PC-9 (cell line): ENCODE measurements at regions not wholly inside any gene's neighbourhood (a gene's known extent, or its start where the extent isn't known, plus 50 kb on each side); places are given as distances from the start of the nearest gene placed in this dataset.

ENCODE experiments used
- BruUV-seq: library from RNA; stranded (reverse); fragments of 400-500 nt; replicated peaks from 2 replicates; lab custom pipeline; 2021; lab: Mats Ljungman, UMichigan
- CTCF ChIA-PET: fragments of 300-600 bp; sonication (Branson Sonifier 250); formaldehyde crosslinking; loops from one replicate; lab custom pipeline; 2022; ENCODE audit warnings: antibody characterized with exemption; lab: Charles Lee
- POLR2A ChIA-PET: fragments of 300-600 bp; sonication (Branson Sonifier 250); formaldehyde crosslinking; loops from one replicate; lab custom pipeline; 2022; ENCODE audit warnings: antibody characterized with exemption; ENCODE audit not compliant: unreplicated experiment; lab: Charles Lee
- DNase-seq, 2 experiments: peaks; one replicate each; pipeline versions ENCODE4 v3.0.0 to v3.0.0-alpha.2; 2015 to 2022; ENCODE audit warnings: mixed read lengths in 1 of 2
- H2AFZ ChIP-seq: fragments of 200-600 bp; sonication (generic); 2 replicates; pipeline ENCODE4 v1.8.1; 2017; ENCODE audit warnings: antibody characterized with exemption
- H3F3A ChIP-seq: fragments of 200-600 bp; sonication (generic); 2 replicates; pipeline ENCODE4 v1.8.1; 2017; ENCODE audit warnings: antibody characterized with exemption, mild to moderate bottlenecking, low read depth; ENCODE audit not compliant: insufficient read depth
- H3K27ac ChIP-seq: fragments of 200-600 bp; sonication (generic); 2 replicates; pipeline ENCODE4 v1.6.1; 2016; ENCODE audit warnings: mixed run types
- H3K27me3 ChIP-seq: fragments of 200-600 bp; sonication (generic); 2 replicates; pipeline ENCODE4 v1.6.1; 2016; ENCODE audit warnings: low read depth, mixed run types; ENCODE audit not compliant: insufficient read depth
- H3K36me3 ChIP-seq: fragments of 200-600 bp; sonication (generic); 2 replicates; pipeline ENCODE4 v1.6.1; 2016; ENCODE audit warnings: low read depth, mixed run types
- H3K4me1 ChIP-seq: fragments of 200-600 bp; sonication (generic); replicated peaks from 2 replicates; pipeline ENCODE4 v1.6.1; 2016; ENCODE audit warnings: mixed run types; ENCODE audit not compliant: insufficient read depth
- H3K4me2 ChIP-seq: fragments of 200-600 bp; sonication (generic); 2 replicates; pipeline ENCODE4 v1.6.1; 2017; ENCODE audit warnings: mixed run types
- H3K4me3 ChIP-seq: fragments of 200-600 bp; sonication (generic); 2 replicates; pipeline ENCODE4 v1.6.1; 2016; ENCODE audit warnings: mixed run types
- H3K79me2 ChIP-seq: fragments of 200-600 bp; sonication (generic); 2 replicates; pipeline ENCODE4 v1.6.1; 2017; ENCODE audit warnings: low read depth, mixed run types
- H3K9me2 ChIP-seq: fragments of 200-600 bp; sonication (generic); 2 replicates; pipeline ENCODE4 v1.8.1; 2017; ENCODE audit warnings: mild to moderate bottlenecking; ENCODE audit not compliant: insufficient read depth
- H3K9me3 ChIP-seq: fragments of 200-600 bp; sonication (generic); 2 replicates; pipeline ENCODE4 v1.8.1; 2016; ENCODE audit warnings: low read depth; ENCODE audit not compliant: insufficient read depth
- H4K20me1 ChIP-seq: fragments of 200-600 bp; sonication (generic); 2 replicates; pipeline ENCODE4 v1.8.1; 2017; ENCODE audit not compliant: insufficient read depth
- EZH2 ChIP-seq: fragments of 200-600 bp; sonication (generic); IDR thresholded peaks from 2 replicates; pipeline ENCODE4 v1.8.0; 2017; ENCODE audit warnings: antibody characterized with exemption, low read depth
- intact Hi-C: fragments of 100-400 bp; cut with micrococcal nuclease; formaldehyde crosslinking; loops from one replicate; pipeline ENCODE4 v1.10.0; 2022; ENCODE audit not compliant: unreplicated experiment
- TF ChIP-seq, protein P1 (sequence below): fragments of 200-600 bp; sonication (generic); conservative IDR thresholded peaks from 2 replicates; pipeline ENCODE4 v1.6.1; 2017; ENCODE audit warnings: mixed run types, antibody characterized with exemption, mild to moderate bottlenecking, moderate library complexity

DNA sequence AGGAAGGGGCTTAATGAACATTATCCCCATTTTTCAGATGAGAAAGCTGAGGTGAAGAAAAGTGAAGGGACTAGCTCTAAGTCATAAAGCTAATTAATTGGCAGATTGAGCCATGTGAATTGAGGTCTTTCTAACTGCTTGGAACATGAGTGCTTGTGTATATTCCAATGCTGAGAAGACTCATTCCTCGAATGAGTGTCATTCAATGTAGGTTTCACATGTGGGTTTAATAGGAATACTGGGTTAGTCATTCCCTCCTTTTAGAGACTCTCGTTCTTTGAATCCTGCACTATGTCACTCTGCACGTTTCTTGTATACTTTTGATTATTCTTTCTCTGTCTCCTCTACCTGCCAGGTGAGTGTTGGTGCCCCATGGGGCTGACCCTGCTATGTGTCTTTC lies 218.2 kb downstream of the HRH4 start:
- H3K27me3 ChIP-seq = peaks cover 17% of the 10 kb centered on the region; the same call in 1 of the 2 replicates
- no peaks in the 10 kb centered on the region for H3K9me3 ChIP-seq
- no TSS peak for BruUV-seq
- POLR2A ChIA-PET = no interaction called here
- intact Hi-C loops = no loop called here
- no peaks in the 10 kb centered on the region for H3F3A ChIP-seq
- CTCF ChIA-PET = no interaction called here
- no peaks in the 10 kb centered on the region for H3K79me2 ChIP-seq
- no peak overlapping the region for H3K4me3 ChIP-seq
- TF ChIP-seq, protein P1, sequence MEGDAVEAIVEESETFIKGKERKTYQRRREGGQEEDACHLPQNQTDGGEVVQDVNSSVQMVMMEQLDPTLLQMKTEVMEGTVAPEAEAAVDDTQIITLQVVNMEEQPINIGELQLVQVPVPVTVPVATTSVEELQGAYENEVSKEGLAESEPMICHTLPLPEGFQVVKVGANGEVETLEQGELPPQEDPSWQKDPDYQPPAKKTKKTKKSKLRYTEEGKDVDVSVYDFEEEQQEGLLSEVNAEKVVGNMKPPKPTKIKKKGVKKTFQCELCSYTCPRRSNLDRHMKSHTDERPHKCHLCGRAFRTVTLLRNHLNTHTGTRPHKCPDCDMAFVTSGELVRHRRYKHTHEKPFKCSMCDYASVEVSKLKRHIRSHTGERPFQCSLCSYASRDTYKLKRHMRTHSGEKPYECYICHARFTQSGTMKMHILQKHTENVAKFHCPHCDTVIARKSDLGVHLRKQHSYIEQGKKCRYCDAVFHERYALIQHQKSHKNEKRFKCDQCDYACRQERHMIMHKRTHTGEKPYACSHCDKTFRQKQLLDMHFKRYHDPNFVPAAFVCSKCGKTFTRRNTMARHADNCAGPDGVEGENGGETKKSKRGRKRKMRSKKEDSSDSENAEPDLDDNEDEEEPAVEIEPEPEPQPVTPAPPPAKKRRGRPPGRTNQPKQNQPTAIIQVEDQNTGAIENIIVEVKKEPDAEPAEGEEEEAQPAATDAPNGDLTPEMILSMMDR = no peak
- TF ChIP-seq EZH2 = no peak
- DNase-seq = no peak
- no peak overlapping the region for H2AFZ ChIP-seq
- no peaks in the 10 kb centered on the region for H3K4me1 ChIP-seq
- no peak overlapping the region for H3K27ac ChIP-seq
- no peaks in the 10 kb centered on the region for H3K36me3 ChIP-seq
- no peak overlapping the region for H3K4me2 ChIP-seq
- H3K9me2 ChIP-seq = no peaks in the 10 kb centered on the region; the same call in 1 of the 2 replicates
- no peaks in the 10 kb centered on the region for H4K20me1 ChIP-seq

DNA sequence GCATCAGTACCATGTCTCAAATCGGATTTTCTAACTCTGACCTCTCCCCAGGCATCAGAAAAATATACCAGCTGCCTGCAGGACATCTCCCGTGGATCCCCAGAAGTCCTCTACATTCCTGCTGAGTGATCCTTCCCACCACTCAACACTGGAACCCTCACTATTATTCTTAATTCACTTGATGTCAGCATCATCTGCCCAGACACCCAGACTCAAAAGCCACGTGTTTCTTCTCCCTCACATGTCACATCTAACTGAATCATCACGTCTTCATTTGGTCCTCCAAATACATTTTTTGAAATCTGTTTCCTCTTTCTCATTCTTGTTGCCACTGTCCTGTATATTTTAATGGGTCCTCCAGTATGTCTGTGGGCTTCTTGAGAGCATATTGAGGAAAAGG lies 218.6 kb downstream of the HRH4 start:
- no peak overlapping the region for H3K27ac ChIP-seq
- peaks cover 17% of the 10 kb centered on the region; the same call in 1 of the 2 replicates for H3K27me3 ChIP-seq
- H2AFZ ChIP-seq = no peak overlapping the region
- no TSS peak for BruUV-seq
- intact Hi-C loops = no loop called here
- no peak overlapping the region for H3K4me3 ChIP-seq
- H3K4me1 ChIP-seq = no peaks in the 10 kb centered on the region
- H3K9me3 ChIP-seq = no peaks in the 10 kb centered on the region
- no peak overlapping the region for H3K4me2 ChIP-seq
- H3K79me2 ChIP-seq = no peaks in the 10 kb centered on the region
- POLR2A ChIA-PET = no interaction called here
- no peaks in the 10 kb centered on the region for H3K36me3 ChIP-seq
- CTCF ChIA-PET = no interaction called here
- H3K9me2 ChIP-seq = no peaks in the 10 kb centered on the region; the same call in 1 of the 2 replicates
- no peak for DNase-seq
- H3F3A ChIP-seq = no peaks in the 10 kb centered on the region
- H4K20me1 ChIP-seq = no peaks in the 10 kb centered on the region
- TF ChIP-seq, protein P1 = no peak
- TF ChIP-seq EZH2 = no peak

DNA sequence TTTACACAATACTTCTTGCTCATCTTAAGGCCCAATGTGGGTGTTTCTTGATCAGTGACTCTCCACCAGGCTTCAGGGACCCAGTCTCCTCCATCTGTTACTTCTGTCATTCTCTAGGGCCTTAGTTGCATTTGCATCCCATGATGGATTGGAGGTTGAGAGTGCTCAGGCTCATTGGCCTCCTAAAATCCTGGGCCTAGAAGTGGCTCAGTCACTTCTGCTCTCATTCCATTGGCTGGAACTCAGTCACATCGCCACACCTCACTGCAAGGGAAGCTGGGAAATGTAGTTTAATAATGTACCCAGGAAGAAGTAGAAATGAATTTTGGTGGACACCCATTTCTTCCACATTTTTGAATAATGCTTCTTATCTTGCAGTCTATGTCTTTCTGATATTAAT lies 223.5 kb downstream of the HRH4 start:
- intact Hi-C loops = no loop called here
- POLR2A ChIA-PET = no interaction called here
- BruUV-seq = no TSS peak

More for the DNA sequence above, 223.5 kb downstream of the HRH4 start:
- Histone ChIP-seq H3K27ac (no peak overlapping the region), H3F3A (no peaks in the 10 kb centered on the region), H3K9me2 (no peaks in the 10 kb centered on the region; the same call in 1 of the 2 replicates), H3K27me3 (peaks cover 17% of the 10 kb centered on the region; the same call in 1 of the 2 replicates), H3K4me3 (no peak overlapping the region), H3K36me3 (no peaks in the 10 kb centered on the region), H3K9me3 (no peaks in the 10 kb centered on the region), H3K4me1 (no peaks in the 10 kb centered on the region), H3K79me2 (no peaks in the 10 kb centered on the region), H2AFZ (no peak overlapping the region), H3K4me2 (no peak overlapping the region), H4K20me1 (no peaks in the 10 kb centered on the region)
- CTCF ChIA-PET = no interaction called here
- DNase-seq = no peak
- TF ChIP-seq, protein P1 = no peak
- no peak for TF ChIP-seq EZH2
